ENCODE measurements at regions not wholly inside any gene's neighbourhood (a gene's known extent, or its start where the extent isn't known, plus 50 kb on each side); places are given as distances from the start of the nearest gene placed in this dataset.

GRCh38 chr4:12472087-12472486, 1012.1 kb downstream of the RAB28 start:
- no peak for ATAC-seq
- POLR2A ChIA-PET: no interaction called here
- Histone ChIP-seq H3K4me2 (ENCODE audit: insufficient read depth, low read length) (no peak overlapping the region), H3K9ac (ENCODE audit: insufficient read depth in 1 of 2, low read depth in 2 of 2, low read length in 2 of 2) (no peak overlapping the region), H3K27ac (ENCODE audit: extremely low read depth, low read depth, low read length) (no peak overlapping the region), H3K27me3 (ENCODE audit: control insufficient read depth in 2 of 2, insufficient read depth in 2 of 2, low read length in 2 of 2) (no peaks in the 10 kb centered on the region), H3K4me3 (no peak overlapping the region), H4K20me1 (replicated peaks; ENCODE audit: control insufficient read depth, insufficient read depth, low read length) (no peaks in the 10 kb centered on the region), H3K79me2 (ENCODE audit: control insufficient read depth, insufficient read depth, low read length) (no peaks in the 10 kb centered on the region), H3K9me3 (replicated peaks; ENCODE audit: control insufficient read depth, insufficient read depth, low read depth, low read length) (no peaks in the 10 kb centered on the region), H3K36me3 (ENCODE audit: control insufficient read depth, insufficient read depth, low read length) (no peaks in the 10 kb centered on the region), H3K4me1 (replicated peaks in 1 of 2; ENCODE audit: control insufficient read depth in 2 of 2, insufficient read depth in 2 of 2, low read length in 2 of 2) (no peaks in the 10 kb centered on the region), H2AFZ (ENCODE audit: low read depth, low read length) (no peak overlapping the region), H3K9me1 (ENCODE audit: control insufficient read depth, insufficient read depth, low read length) (no peaks in the 10 kb centered on the region)
- DNase-seq (ENCODE audit: extremely low read depth in 1 of 4, low spot score in 3 of 4): no peak
- FAIRE-seq: no peak
- no TSS peak for BruUV-seq (replicated peaks)
- in situ Hi-C loops (cut with MboI) (no loop called here), intact Hi-C loops (cut with micrococcal nuclease) (no loop called here)
- CTCF ChIA-PET (ENCODE audit: low intra/inter-chr PET ratio): no interaction called here
- TF ChIP-seq TCF15 (CRISPR knock-in tag; IDR thresholded peaks at IDR 0.05): no peak
- TF ChIP-seq BMI1 (IDR thresholded peaks at IDR 0.05; ENCODE audit: low read length): no peak
- no peak for TF ChIP-seq CREB3 (tag; conservative IDR thresholded peaks at IDR 0.05; ENCODE audit: low read depth)
- no peak for TF ChIP-seq ZNF263 (CRISPR knock-in tag; IDR thresholded peaks at IDR 0.05; ENCODE audit: borderline replicate concordance)
- TF ChIP-seq TFAP4 (CRISPR knock-in tag; IDR thresholded peaks at IDR 0.05; ENCODE audit: borderline replicate concordance): no peak
- TF ChIP-seq ZNF830 (CRISPR knock-in tag; IDR thresholded peaks at IDR 0.05): no peak
- TF ChIP-seq TRIM28 (IDR thresholded peaks at IDR 0.05): no peak
- no peak for TF ChIP-seq MXD1 (CRISPR knock-in tag; IDR thresholded peaks at IDR 0.05; ENCODE audit: borderline replicate concordance, poor library complexity, severe bottlenecking)
- no peak for TF ChIP-seq ZNF589 (CRISPR knock-in tag; IDR thresholded peaks at IDR 0.05; ENCODE audit: low read depth)
- TF ChIP-seq ZNF75A (CRISPR knock-in tag; IDR thresholded peaks at IDR 0.05): no peak
- TF ChIP-seq ZNF134 (CRISPR knock-in tag; conservative IDR thresholded peaks at IDR 0.05): no peak
- TF ChIP-seq HCFC1 (IDR thresholded peaks at IDR 0.05; ENCODE audit: low read depth, low read length): no peak
- no peak for TF ChIP-seq IRF2 (CRISPR knock-in tag; IDR thresholded peaks at IDR 0.05)
- TF ChIP-seq ZNF274 (IDR thresholded peaks at IDR 0.05; ENCODE audit: borderline replicate concordance, low read depth, low read length): no peak
- no peak for TF ChIP-seq ELK3 (CRISPR knock-in tag; IDR thresholded peaks at IDR 0.05)
- TF ChIP-seq ZNF408 (CRISPR knock-in tag; IDR thresholded peaks at IDR 0.05; ENCODE audit: low read depth): no peak
- no peak for TF ChIP-seq MEF2D (tag; conservative IDR thresholded peaks at IDR 0.05; ENCODE audit: low read depth)
- 0% methylated on average over 2 of the region's 2 CpGs for WGBS (ENCODE audit: insufficient coverage, low coverage, missing lambda C conversion rate)

All from K562 (cell line).